ENCODE measurements at regions not wholly inside any gene's neighbourhood (a gene's known extent, or its start where the extent isn't known, plus 50 kb on each side); places are given as distances from the start of the nearest gene placed in this dataset.

DNA sequence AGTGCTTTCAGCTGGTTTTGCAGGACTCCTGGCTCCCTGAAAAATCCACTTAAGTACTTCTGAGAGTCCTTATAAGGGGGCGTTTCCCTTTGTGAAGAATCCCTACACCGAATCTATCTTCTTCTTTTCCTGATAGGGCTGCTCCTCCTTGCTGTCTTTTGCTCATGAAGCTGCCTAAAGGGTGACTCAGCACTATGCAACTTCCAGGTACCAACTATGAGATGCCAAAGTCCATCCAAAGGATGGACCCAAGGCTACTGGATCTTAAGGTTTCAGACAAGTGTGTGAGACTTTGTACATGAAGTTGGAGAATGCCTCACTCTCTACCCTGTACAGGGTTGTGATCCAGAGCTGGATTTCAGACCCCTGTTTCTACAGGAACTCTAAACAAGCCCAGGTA, 485.0 kb upstream of the FAT1 start:
- no peak overlapping the region for H3K27ac ChIP-seq (ENCODE audit: low read depth, low read length)
- no peaks in the 10 kb centered on the region for H3K4me1 ChIP-seq (ENCODE audit: control insufficient read depth in 1 of 2, insufficient read depth in 2 of 2, low read length in 2 of 2)
- H3K27me3 ChIP-seq (ENCODE audit: control insufficient read depth in 1 of 2, insufficient read depth in 2 of 2, low read length in 2 of 2): no peaks in the 10 kb centered on the region

DNA sequence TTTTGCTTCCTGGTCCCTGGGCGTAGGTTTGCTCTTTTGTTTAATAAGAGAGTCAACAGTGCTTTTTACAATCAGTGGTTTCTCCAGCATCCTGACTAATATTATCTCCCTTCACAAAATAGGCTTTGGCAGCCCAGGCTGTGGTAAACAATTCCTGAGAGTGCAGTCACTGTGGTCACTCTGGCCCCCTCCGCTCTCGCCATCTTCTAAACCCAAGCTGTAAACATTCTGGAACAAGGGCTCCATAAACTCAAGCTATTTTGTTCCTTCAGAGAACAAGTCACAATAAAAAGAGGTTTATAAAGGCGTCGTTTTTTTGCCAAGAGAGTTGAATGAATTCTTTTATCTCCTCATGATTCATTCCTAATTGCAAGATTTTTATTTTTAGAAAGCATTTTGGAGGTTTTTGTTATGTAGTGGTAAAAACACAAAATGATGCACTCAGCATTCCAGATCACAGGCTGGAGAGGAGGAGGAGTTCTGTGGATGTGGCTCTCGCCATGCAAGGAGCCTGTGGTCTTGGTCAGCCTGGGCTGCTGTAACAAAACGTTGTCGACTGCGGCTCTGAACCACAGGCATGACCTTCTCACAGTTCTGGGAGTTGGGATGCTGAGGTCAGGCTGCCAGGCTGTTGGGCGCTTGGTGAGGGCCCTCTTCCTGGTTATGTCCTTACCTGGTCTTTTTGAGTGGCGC, 486.4 kb upstream of the FAT1 start:
- no peaks in the 10 kb centered on the region for H3K27me3 ChIP-seq (ENCODE audit: control insufficient read depth in 1 of 2, insufficient read depth in 2 of 2, low read length in 2 of 2)
- H3K4me1 ChIP-seq (ENCODE audit: control insufficient read depth in 1 of 2, insufficient read depth in 2 of 2, low read length in 2 of 2): no peaks in the 10 kb centered on the region
- H3K27ac ChIP-seq (ENCODE audit: low read depth, low read length): no peak overlapping the region
- no peak overlapping the region for H3K4me3 ChIP-seq (ENCODE audit: low read depth in 1 of 2, low read length in 2 of 2)
- no peaks in the 10 kb centered on the region for H3K9me3 ChIP-seq (ENCODE audit: control insufficient read depth in 1 of 2, low read length in 2 of 2)
- no peaks in the 10 kb centered on the region for H3K36me3 ChIP-seq (ENCODE audit: control insufficient read depth in 1 of 2, insufficient read depth in 2 of 2, low read length in 2 of 2)
- no peak overlapping the region for H3K9ac ChIP-seq (ENCODE audit: low read depth in 1 of 2, low read length in 2 of 2)

More for the DNA sequence above, 485.0 kb upstream of the FAT1 start:
- no peaks in the 10 kb centered on the region for H3K36me3 ChIP-seq (ENCODE audit: control insufficient read depth in 1 of 2, insufficient read depth in 2 of 2, low read length in 2 of 2)
- no peak overlapping the region for H3K9ac ChIP-seq (ENCODE audit: low read depth in 1 of 2, low read length in 2 of 2)
- no peak overlapping the region for H3K4me3 ChIP-seq (ENCODE audit: low read depth in 1 of 2, low read length in 2 of 2)
- no peaks in the 10 kb centered on the region for H3K9me3 ChIP-seq (ENCODE audit: control insufficient read depth in 1 of 2, low read length in 2 of 2)

DNA sequence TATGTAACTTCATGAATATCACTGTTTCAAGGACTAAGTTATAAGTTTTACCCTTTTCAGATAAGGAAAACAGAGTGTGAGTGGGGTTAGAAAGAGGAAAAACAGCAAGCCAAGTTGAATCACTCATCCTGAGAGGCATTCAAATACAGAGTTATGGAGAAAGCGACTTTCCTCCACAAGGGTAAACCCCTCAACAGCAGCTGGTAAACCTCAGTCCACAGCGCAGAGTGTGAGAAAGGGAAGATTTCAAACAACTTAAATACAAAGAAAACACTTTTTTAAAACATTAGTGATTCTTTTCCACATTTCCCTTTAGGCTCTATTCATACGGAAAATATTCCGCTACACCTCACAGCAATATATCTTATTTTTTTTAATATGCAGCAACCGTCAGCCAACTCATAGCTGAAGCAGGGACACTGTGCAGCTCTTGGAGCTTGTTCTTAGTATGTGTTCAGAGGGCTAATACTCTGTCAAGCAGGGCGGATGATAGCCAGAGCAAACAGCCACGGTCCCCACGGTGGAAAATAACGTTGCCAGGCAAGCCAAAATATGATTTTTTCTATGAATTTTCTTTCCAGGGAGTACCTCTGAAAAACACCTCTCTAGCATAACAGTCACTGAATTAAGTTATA, 488.9 kb upstream of the FAT1 start:
- H3K9me3 ChIP-seq (ENCODE audit: control insufficient read depth in 1 of 2, low read length in 2 of 2): no peaks in the 10 kb centered on the region
- no peaks in the 10 kb centered on the region for H3K27me3 ChIP-seq (ENCODE audit: control insufficient read depth in 1 of 2, insufficient read depth in 2 of 2, low read length in 2 of 2)
- no peak overlapping the region for H3K4me3 ChIP-seq (ENCODE audit: low read depth in 1 of 2, low read length in 2 of 2)
- H3K4me1 ChIP-seq (ENCODE audit: control insufficient read depth in 1 of 2, insufficient read depth in 2 of 2, low read length in 2 of 2): no peaks in the 10 kb centered on the region
- H3K9ac ChIP-seq (ENCODE audit: low read depth in 1 of 2, low read length in 2 of 2): no peak overlapping the region
- H3K36me3 ChIP-seq (ENCODE audit: control insufficient read depth in 1 of 2, insufficient read depth in 2 of 2, low read length in 2 of 2): no peaks in the 10 kb centered on the region
- no peak overlapping the region for H3K27ac ChIP-seq (ENCODE audit: low read depth, low read length)

DNA sequence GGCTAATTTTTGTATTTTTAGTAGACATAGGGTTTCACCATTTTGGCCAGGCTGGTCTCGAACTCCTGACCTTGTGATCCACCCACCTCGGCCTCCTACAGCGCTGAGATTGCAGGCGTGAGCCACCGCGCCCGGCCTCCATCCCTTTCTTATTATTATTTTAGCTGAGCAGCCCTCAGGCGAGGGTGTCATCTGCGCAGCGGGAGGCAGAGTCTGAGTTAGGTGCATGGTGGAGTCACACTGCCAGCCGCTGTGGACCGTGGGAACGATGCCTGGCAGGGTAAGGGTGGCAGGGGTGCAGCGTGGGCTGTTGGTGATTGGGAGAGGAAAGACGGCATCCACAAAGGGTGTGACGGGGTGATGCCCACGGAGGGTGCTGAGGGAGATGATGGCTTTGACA, 491.8 kb upstream of the FAT1 start:
- Histone ChIP-seq H3K9ac (ENCODE audit: low read depth in 1 of 2, low read length in 2 of 2) (no peak overlapping the region), H3K9me3 (ENCODE audit: control insufficient read depth in 1 of 2, low read length in 2 of 2) (no peaks in the 10 kb centered on the region), H3K27me3 (ENCODE audit: control insufficient read depth in 1 of 2, insufficient read depth in 2 of 2, low read length in 2 of 2) (no peaks in the 10 kb centered on the region), H3K4me1 (ENCODE audit: control insufficient read depth in 1 of 2, insufficient read depth in 2 of 2, low read length in 2 of 2) (no peaks in the 10 kb centered on the region), H3K27ac (ENCODE audit: low read depth, low read length) (no peak overlapping the region), H3K36me3 (ENCODE audit: control insufficient read depth in 1 of 2, insufficient read depth in 2 of 2, low read length in 2 of 2) (no peaks in the 10 kb centered on the region), H3K4me3 (ENCODE audit: low read depth in 1 of 2, low read length in 2 of 2) (no peak overlapping the region)

DNA sequence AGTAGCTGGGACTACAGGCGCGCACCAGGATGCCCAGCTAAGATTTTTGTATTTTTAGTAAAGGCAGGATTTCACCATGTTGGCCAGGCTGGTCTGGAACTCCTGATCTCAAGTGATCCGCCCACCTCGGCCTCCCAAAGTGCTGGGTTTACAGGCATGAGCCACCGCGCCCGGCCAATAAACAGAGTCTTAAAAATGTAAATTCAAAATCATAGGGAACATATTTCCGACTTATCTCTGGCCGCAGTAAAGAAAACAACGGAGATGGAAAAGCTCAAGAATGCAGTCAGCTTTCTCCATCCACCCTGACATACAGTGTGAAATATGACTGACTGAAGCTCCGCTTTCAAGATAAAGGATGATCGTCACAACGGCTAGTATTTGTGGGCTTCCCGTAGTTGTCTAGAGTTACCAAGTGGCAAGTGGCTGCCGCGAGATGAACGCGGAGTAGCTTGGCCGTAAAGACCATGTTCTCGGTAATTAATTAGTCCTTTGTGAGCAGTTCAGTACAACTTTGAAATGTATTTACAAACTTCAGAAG, 495.1 kb upstream of the FAT1 start:
- no peaks in the 10 kb centered on the region for H3K4me1 ChIP-seq (ENCODE audit: control insufficient read depth in 1 of 2, insufficient read depth in 2 of 2, low read length in 2 of 2)
- H3K9ac ChIP-seq (ENCODE audit: low read depth in 1 of 2, low read length in 2 of 2): no peak overlapping the region
- H3K27ac ChIP-seq (ENCODE audit: low read depth, low read length): no peak overlapping the region
- H3K4me3 ChIP-seq (ENCODE audit: low read depth in 1 of 2, low read length in 2 of 2): no peak overlapping the region
- H3K36me3 ChIP-seq (ENCODE audit: control insufficient read depth in 1 of 2, insufficient read depth in 2 of 2, low read length in 2 of 2): no peaks in the 10 kb centered on the region
- H3K9me3 ChIP-seq (ENCODE audit: control insufficient read depth in 1 of 2, low read length in 2 of 2): no peaks in the 10 kb centered on the region
- H3K27me3 ChIP-seq (ENCODE audit: control insufficient read depth in 1 of 2, insufficient read depth in 2 of 2, low read length in 2 of 2): no peaks in the 10 kb centered on the region

DNA sequence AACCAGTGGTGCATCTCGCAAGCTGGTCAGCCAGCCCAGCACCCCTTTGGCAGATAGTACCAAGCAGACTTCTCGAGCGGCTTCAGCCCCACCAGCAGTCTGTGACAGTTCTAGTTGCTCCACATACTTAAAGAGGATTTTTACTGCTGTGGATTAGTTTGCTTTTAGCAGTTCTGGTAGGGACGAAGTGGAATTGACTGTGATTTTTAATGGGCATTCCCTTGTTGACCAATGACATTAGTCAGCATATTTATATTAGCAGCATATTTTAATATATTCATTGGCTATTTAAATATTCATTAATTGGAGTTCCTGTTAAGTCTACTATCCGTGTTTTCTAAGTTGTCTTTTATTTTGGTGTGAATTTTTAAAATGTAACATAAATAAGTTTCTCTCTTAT, 500.9 kb upstream of the FAT1 start:
- no peaks in the 10 kb centered on the region for H3K4me1 ChIP-seq (ENCODE audit: control insufficient read depth in 1 of 2, insufficient read depth in 2 of 2, low read length in 2 of 2)
- no peak overlapping the region for H3K4me3 ChIP-seq (ENCODE audit: low read depth in 1 of 2, low read length in 2 of 2)
- no peak overlapping the region for H3K9ac ChIP-seq (ENCODE audit: low read depth in 1 of 2, low read length in 2 of 2)
- H3K36me3 ChIP-seq (ENCODE audit: control insufficient read depth in 1 of 2, insufficient read depth in 2 of 2, low read length in 2 of 2): no peaks in the 10 kb centered on the region
- no peak overlapping the region for H3K27ac ChIP-seq (ENCODE audit: low read depth, low read length)
- no peaks in the 10 kb centered on the region for H3K9me3 ChIP-seq (ENCODE audit: control insufficient read depth in 1 of 2, low read length in 2 of 2)
- no peaks in the 10 kb centered on the region for H3K27me3 ChIP-seq (ENCODE audit: control insufficient read depth in 1 of 2, insufficient read depth in 2 of 2, low read length in 2 of 2)

DNA sequence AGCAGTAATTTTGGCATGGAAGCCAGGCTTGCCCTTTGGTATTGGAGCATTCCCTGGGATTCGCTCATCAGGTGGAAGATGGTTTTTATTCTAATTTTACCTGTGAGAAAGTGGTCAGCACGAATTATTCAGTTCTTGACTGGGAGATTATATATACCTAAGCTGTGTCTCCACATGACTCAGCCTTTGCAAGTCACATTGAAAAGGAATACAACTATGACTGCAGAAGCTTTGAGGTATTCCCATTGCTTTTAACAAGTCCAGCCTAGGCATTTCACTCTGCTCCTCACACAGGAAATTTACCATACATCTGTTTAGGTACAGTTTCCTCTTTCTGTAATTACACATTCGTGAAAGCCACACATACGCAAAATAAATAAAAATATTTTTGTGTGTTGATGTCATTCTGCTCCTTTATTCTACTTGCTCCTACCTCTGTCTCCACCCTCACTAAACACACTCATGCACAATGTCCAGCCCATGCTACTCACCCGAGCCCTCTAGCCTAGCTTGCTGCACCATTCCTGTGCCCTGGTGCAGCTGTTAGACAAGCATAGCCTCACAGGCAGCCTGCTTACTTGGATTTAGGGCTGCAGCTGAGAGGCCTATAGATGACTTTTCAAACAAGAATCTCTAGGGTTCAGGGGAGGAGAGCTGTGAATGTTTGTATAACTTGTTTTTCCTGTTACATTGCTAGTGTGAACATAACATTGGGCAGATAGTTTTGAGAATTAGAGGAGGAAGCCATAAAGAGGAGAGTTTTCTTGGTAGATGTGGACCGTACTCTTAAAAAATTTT, 504.4 kb upstream of the FAT1 start:
- Histone ChIP-seq H3K9me3 (ENCODE audit: control insufficient read depth in 1 of 2, low read length in 2 of 2) (no peaks in the 10 kb centered on the region), H3K9ac (ENCODE audit: low read depth in 1 of 2, low read length in 2 of 2) (no peak overlapping the region), H3K36me3 (ENCODE audit: control insufficient read depth in 1 of 2, insufficient read depth in 2 of 2, low read length in 2 of 2) (no peaks in the 10 kb centered on the region), H3K27me3 (ENCODE audit: control insufficient read depth in 1 of 2, insufficient read depth in 2 of 2, low read length in 2 of 2) (no peaks in the 10 kb centered on the region), H3K4me1 (ENCODE audit: control insufficient read depth in 1 of 2, insufficient read depth in 2 of 2, low read length in 2 of 2) (no peaks in the 10 kb centered on the region), H3K4me3 (ENCODE audit: low read depth in 1 of 2, low read length in 2 of 2) (no peak overlapping the region), H3K27ac (ENCODE audit: low read depth, low read length) (no peak overlapping the region)

DNA sequence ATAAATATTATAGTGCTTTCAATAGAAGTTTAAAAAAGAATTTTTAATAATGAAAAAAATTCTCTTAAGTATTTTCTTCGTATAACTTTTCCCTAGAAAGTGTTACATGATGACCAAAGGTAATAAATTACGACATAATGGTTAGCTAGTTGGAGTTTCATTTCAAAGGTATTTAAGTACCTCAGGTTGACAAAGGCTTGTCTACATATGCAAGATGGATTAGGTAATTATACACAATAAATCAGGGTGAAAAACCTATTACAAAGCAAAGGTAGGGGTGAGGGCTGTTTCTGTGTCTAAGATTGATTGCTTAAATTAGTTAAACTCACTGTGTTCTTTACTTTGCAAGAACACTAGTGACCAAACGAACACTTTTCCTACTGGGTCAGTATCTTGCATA, 508.5 kb upstream of the FAT1 start:
- no peaks in the 10 kb centered on the region for H3K27me3 ChIP-seq (ENCODE audit: control insufficient read depth in 1 of 2, insufficient read depth in 2 of 2, low read length in 2 of 2)
- H3K9ac ChIP-seq (ENCODE audit: low read depth in 1 of 2, low read length in 2 of 2): no peak overlapping the region
- H3K36me3 ChIP-seq (ENCODE audit: control insufficient read depth in 1 of 2, insufficient read depth in 2 of 2, low read length in 2 of 2): no peaks in the 10 kb centered on the region
- H3K4me3 ChIP-seq (ENCODE audit: low read depth in 1 of 2, low read length in 2 of 2): no peak overlapping the region
- H3K9me3 ChIP-seq (ENCODE audit: control insufficient read depth in 1 of 2, low read length in 2 of 2): no peaks in the 10 kb centered on the region
- H3K27ac ChIP-seq (ENCODE audit: low read depth, low read length): no peak overlapping the region
- no peaks in the 10 kb centered on the region for H3K4me1 ChIP-seq (ENCODE audit: control insufficient read depth in 1 of 2, insufficient read depth in 2 of 2, low read length in 2 of 2)

DNA sequence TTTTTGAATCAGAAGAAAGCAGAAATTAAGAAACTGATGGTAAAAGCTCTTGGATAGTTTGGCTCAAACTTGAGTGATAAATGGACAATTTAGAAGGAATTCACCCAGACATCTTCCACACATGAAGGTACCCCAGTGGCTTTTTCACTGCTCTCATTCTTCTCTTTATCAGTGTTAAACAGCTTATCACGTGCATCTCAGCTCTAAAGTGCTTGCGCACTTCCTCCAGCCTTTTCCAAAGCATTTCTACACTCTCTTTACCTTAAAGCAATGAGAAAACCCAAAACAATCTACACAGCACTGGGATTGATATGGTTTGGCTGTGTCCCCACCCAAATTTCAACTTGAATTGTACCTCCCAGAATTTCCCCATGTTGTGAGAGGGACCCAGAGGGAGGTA, 509.1 kb upstream of the FAT1 start:
- H3K9me3 ChIP-seq (ENCODE audit: control insufficient read depth in 1 of 2, low read length in 2 of 2): no peaks in the 10 kb centered on the region
- no peaks in the 10 kb centered on the region for H3K36me3 ChIP-seq (ENCODE audit: control insufficient read depth in 1 of 2, insufficient read depth in 2 of 2, low read length in 2 of 2)
- no peaks in the 10 kb centered on the region for H3K4me1 ChIP-seq (ENCODE audit: control insufficient read depth in 1 of 2, insufficient read depth in 2 of 2, low read length in 2 of 2)
- H3K27ac ChIP-seq (ENCODE audit: low read depth, low read length): no peak overlapping the region
- no peak overlapping the region for H3K9ac ChIP-seq (ENCODE audit: low read depth in 1 of 2, low read length in 2 of 2)
- no peak overlapping the region for H3K4me3 ChIP-seq (ENCODE audit: low read depth in 1 of 2, low read length in 2 of 2)
- no peaks in the 10 kb centered on the region for H3K27me3 ChIP-seq (ENCODE audit: control insufficient read depth in 1 of 2, insufficient read depth in 2 of 2, low read length in 2 of 2)

Measured in duodenal mucosa (tissue), 2 donors.